Neural cell (in vitro differentiated cells): ENCODE measurements at regions not wholly inside any gene's neighbourhood (a gene's known extent, or its start where the extent isn't known, plus 50 kb on each side); places are given as distances from the start of the nearest gene placed in this dataset.

ENCODE experiments used
- H2AFZ ChIP-seq: fragments of 200-600, 300-800 bp; sonication (generic), shearing (Covaris generic); 2 replicates; pipeline ENCODE4 v1.6.0; 2014; ENCODE audit warnings: low read depth, mild to moderate bottlenecking, antibody characterized with exemption, low read length, moderate library complexity
- H3F3A ChIP-seq: fragments of 200-600 bp; shearing (Covaris generic); 2 replicates; pipeline ENCODE4 v1.6.1; 2016; ENCODE audit warnings: mild to moderate bottlenecking, moderate library complexity, mixed read lengths, antibody characterized with exemption, low read length; ENCODE audit not compliant: insufficient read depth, poor library complexity, severe bottlenecking
- H3K27ac ChIP-seq: fragments of 200-600, 300-800 bp; sonication (generic), shearing (Covaris generic); 2 replicates; pipeline ENCODE4 v1.5.1; 2014; ENCODE audit warnings: mild to moderate bottlenecking, low read length, moderate library complexity
- H3K27me3 ChIP-seq: fragments of 300-800, 200-600 bp; sonication (generic), shearing (Covaris generic); 2 replicates; pipeline ENCODE4 v1.6.0; 2014; ENCODE audit warnings: mild to moderate bottlenecking, low read depth, low read length, moderate library complexity; ENCODE audit not compliant: insufficient read depth
- H3K36me3 ChIP-seq: fragments of 300-800, 200-600 bp; sonication (generic), shearing (Covaris generic); 2 replicates; pipeline ENCODE4 v1.5.1; 2014; ENCODE audit warnings: mild to moderate bottlenecking, antibody characterized with exemption, low read length, moderate library complexity; ENCODE audit not compliant: insufficient read depth
- H3K4me2 ChIP-seq: fragments of 300-800, 200-600 bp; sonication (generic), shearing (Covaris generic); 2 replicates; pipeline ENCODE4 v1.6.0; 2014; ENCODE audit warnings: mild to moderate bottlenecking, low read length
- H3K4me3 ChIP-seq: fragments of 300-800, 200-600 bp; sonication (generic), shearing (Covaris generic); 2 replicates; pipeline ENCODE4 v1.5.1; 2014; ENCODE audit warnings: mild to moderate bottlenecking, low read length, moderate library complexity
- H3K79me2 ChIP-seq: fragments of 200-600 bp; shearing (Covaris generic); replicated peaks from 2 replicates; pipeline ENCODE4 v1.6.0; 2014; ENCODE audit warnings: mild to moderate bottlenecking, low read length, moderate library complexity; ENCODE audit not compliant: insufficient read depth
- H3K9ac ChIP-seq: fragments of 300-800, 200-600 bp; sonication (generic), shearing (Covaris generic); 2 replicates; pipeline ENCODE4 v1.6.1; 2016; ENCODE audit warnings: mild to moderate bottlenecking, low read length, mixed read lengths
- H3K9me2 ChIP-seq: fragments of 200-600 bp; shearing (Covaris generic); 2 replicates; pipeline ENCODE4 v1.6.1; 2016; ENCODE audit warnings: mild to moderate bottlenecking, low read length, mixed read lengths; ENCODE audit not compliant: insufficient read depth
- H3K9me3 ChIP-seq: fragments of 200-600, 300-800 bp; sonication (generic), shearing (Covaris generic); 2 replicates; pipeline ENCODE4 v1.6.1; 2016; ENCODE audit warnings: mild to moderate bottlenecking, mixed run types, low read length, moderate library complexity, mixed read lengths
- H4K20me1 ChIP-seq: fragments of 200-600 bp; shearing (Covaris generic); 2 replicates; pipeline ENCODE4 v1.6.1; 2016; ENCODE audit warnings: mild to moderate bottlenecking, mixed run types; ENCODE audit not compliant: insufficient read depth
- CTCF ChIP-seq: fragments of 450-650 bp; IDR thresholded peaks from 2 replicates; pipeline ENCODE4 v1.5.1; 2014; ENCODE audit warnings: antibody characterized with exemption, mild to moderate bottlenecking, moderate library complexity; ENCODE audit not compliant: poor library complexity, severe bottlenecking
- EP300 ChIP-seq: fragments of 450-650 bp; conservative IDR thresholded peaks from 2 replicates; pipeline ENCODE4 v1.6.1; 2014; ENCODE audit warnings: antibody characterized with exemption, mild to moderate bottlenecking, moderate library complexity; ENCODE audit not compliant: poor library complexity, severe bottlenecking
- EZH2 ChIP-seq: fragments of 200-600, 300-800 bp; shearing (Covaris generic), sonication (generic); IDR thresholded peaks from 2 replicates; pipeline ENCODE4 v1.6.1; 2014; ENCODE audit warnings: antibody characterized with exemption, low read length, borderline replicate concordance, mild to moderate bottlenecking; ENCODE audit not compliant: insufficient read depth, poor library complexity, severe bottlenecking
- MXI1 ChIP-seq: fragments of 450-650 bp; conservative IDR thresholded peaks from 2 replicates; pipeline ENCODE4 v1.6.1; 2014; ENCODE audit warnings: antibody characterized with exemption, mild to moderate bottlenecking; ENCODE audit not compliant: poor library complexity, severe bottlenecking
- POLR2AphosphoS5 ChIP-seq: IDR thresholded peaks from 2 replicates; pipeline ENCODE4 v1.6.1; 2012
- RAD21 ChIP-seq: fragments of 450-650 bp; conservative IDR thresholded peaks from 2 replicates; pipeline ENCODE4 v1.6.1; 2014; ENCODE audit warnings: antibody characterized with exemption, mild to moderate bottlenecking, moderate library complexity
- REST ChIP-seq: IDR thresholded peaks from 2 replicates; pipeline ENCODE4 v1.6.1; 2012; ENCODE audit warnings: borderline replicate concordance
- SMC3 ChIP-seq: fragments of 450-650 bp; conservative IDR thresholded peaks from 2 replicates; pipeline ENCODE4 v1.6.1; 2014; ENCODE audit warnings: antibody characterized with exemption, mild to moderate bottlenecking, moderate library complexity; ENCODE audit not compliant: poor library complexity
- TAF1 ChIP-seq: IDR thresholded peaks from 2 replicates; pipeline ENCODE4 v1.6.1; 2012; ENCODE audit warnings: low read depth

GRCh38 chr12:91937706-91938105 lies 207.9 kb downstream of the BTG1 start:
- TF ChIP-seq POLR2AphosphoS5 (no peak), EP300 (no peak), RAD21 (no peak), MXI1 (no peak), SMC3 (no peak), EZH2 (no peak), REST (no peak), CTCF (no peak), TAF1 (no peak)
- H3K9ac ChIP-seq = no peak overlapping the region
- H3K27ac ChIP-seq = no peak overlapping the region
- no peak overlapping the region for H2AFZ ChIP-seq
- no peak overlapping the region for H3K4me3 ChIP-seq
- H3K36me3 ChIP-seq = no peaks in the 10 kb centered on the region
- H3F3A ChIP-seq = no peaks in the 10 kb centered on the region
- H3K27me3 ChIP-seq = no peaks in the 10 kb centered on the region
- H3K9me2 ChIP-seq = no peaks in the 10 kb centered on the region
- H3K9me3 ChIP-seq = no peaks in the 10 kb centered on the region
- H3K79me2 ChIP-seq = no peaks in the 10 kb centered on the region
- no peaks in the 10 kb centered on the region for H4K20me1 ChIP-seq
- no peak overlapping the region for H3K4me2 ChIP-seq

GRCh38 chr12:91937009-91937408 lies 208.6 kb downstream of the BTG1 start:
- Histone ChIP-seq H3F3A (no peaks in the 10 kb centered on the region), H3K9me3 (no peaks in the 10 kb centered on the region), H3K9ac (no peak overlapping the region), H3K9me2 (no peaks in the 10 kb centered on the region), H3K27me3 (no peaks in the 10 kb centered on the region), H3K79me2 (no peaks in the 10 kb centered on the region), H3K27ac (no peak overlapping the region), H3K36me3 (no peaks in the 10 kb centered on the region), H2AFZ (no peak overlapping the region), H3K4me2 (no peak overlapping the region), H3K4me3 (no peak overlapping the region), H4K20me1 (no peaks in the 10 kb centered on the region)
- TF ChIP-seq SMC3 = no peak
- TF ChIP-seq CTCF = no peak
- TF ChIP-seq POLR2AphosphoS5 = no peak
- no peak for TF ChIP-seq REST
- TF ChIP-seq MXI1 = no peak
- no peak for TF ChIP-seq RAD21
- no peak for TF ChIP-seq EP300
- TF ChIP-seq TAF1 = no peak
- no peak for TF ChIP-seq EZH2
